Endodermal cell (in vitro differentiated cells): ENCODE measurements at regions not wholly inside any gene's neighbourhood (a gene's known extent, or its start where the extent isn't known, plus 50 kb on each side); places are given as distances from the start of the nearest gene placed in this dataset.

Experiments used
- DNase-seq: peaks from one replicate; pipeline ENCODE4 v3.0.0-alpha.2; 2017
- H3K27ac ChIP-seq: 2 replicates; pipeline ENCODE4 v1.5.1; 2013; ENCODE audit warnings: mild to moderate bottlenecking, low read depth, low read length, moderate library complexity
- H3K27me3 ChIP-seq: 2 replicates; pipeline ENCODE4 v1.6.1; 2013; ENCODE audit warnings: mild to moderate bottlenecking, low read length, moderate library complexity; ENCODE audit not compliant: insufficient read depth, control insufficient read depth, poor library complexity, severe bottlenecking
- H3K36me3 ChIP-seq: 2 replicates; pipeline ENCODE4 v1.7.0; 2013; ENCODE audit warnings: mild to moderate bottlenecking, low read length, moderate library complexity; ENCODE audit not compliant: control insufficient read depth, insufficient read depth
- H3K4me1 ChIP-seq: one replicate; pipeline ENCODE4 v1.7.0; 2013; ENCODE audit warnings: low read length; ENCODE audit not compliant: control insufficient read depth, insufficient read depth
- H3K4me3 ChIP-seq: 2 replicates; pipeline ENCODE4 v1.5.1; 2013; ENCODE audit warnings: mild to moderate bottlenecking, low read length, moderate library complexity
- H3K9ac ChIP-seq: 2 replicates; pipeline ENCODE4 v1.6.1; 2013; ENCODE audit warnings: mild to moderate bottlenecking, low read length, moderate library complexity; ENCODE audit not compliant: poor library complexity, severe bottlenecking; ENCODE audit errors: extremely low read depth
- H3K9me3 ChIP-seq: 2 replicates; pipeline ENCODE4 v1.6.1; 2013; ENCODE audit warnings: mild to moderate bottlenecking, low read length, moderate library complexity; ENCODE audit not compliant: control insufficient read depth
- H3K27ac Mint-ChIP-seq: 2 replicates; pipeline ENCODE4 v1.8.0; 2020; ENCODE audit warnings: mixed read lengths
- H3K27me3 Mint-ChIP-seq: 2 replicates; pipeline ENCODE4 v1.8.0; 2021; ENCODE audit warnings: mild to moderate bottlenecking, mixed read lengths; ENCODE audit not compliant: insufficient read depth
- H3K36me3 Mint-ChIP-seq: 2 replicates; pipeline ENCODE4 v1.8.0; 2020; ENCODE audit warnings: low read depth, mixed read lengths
- H3K4me1 Mint-ChIP-seq: 2 replicates; pipeline ENCODE4 v1.8.0; 2020; ENCODE audit warnings: mixed read lengths
- H3K4me3 Mint-ChIP-seq: 2 replicates; pipeline ENCODE4 v1.8.0; 2020; ENCODE audit warnings: mild to moderate bottlenecking, moderate library complexity, mixed read lengths
- H3K9me3 Mint-ChIP-seq: 2 replicates; pipeline ENCODE4 v1.8.0; 2020; ENCODE audit warnings: mild to moderate bottlenecking, mixed read lengths
- WGBS, 2 experiments: methylation state at CpG; one replicate each; pipeline versions ENCODE4 v1.1.5 to v1.1.7; 2013; ENCODE audit warnings: missing lambda C conversion rate in 2 of 2, mixed read lengths in 1 of 2; ENCODE audit not compliant: insufficient coverage in 1 of 2, insufficient read length in 1 of 2; 5-methylcytosine and 5-hydroxymethylcytosine counted together
- TF ChIP-seq, protein P1 (sequence below): fragments of 200-600 bp; sonication (generic); conservative IDR thresholded peaks from 2 replicates; pipeline ENCODE4 v1.5.0; 2021; ENCODE audit warnings: antibody characterized with exemption, mild to moderate bottlenecking

DNA sequence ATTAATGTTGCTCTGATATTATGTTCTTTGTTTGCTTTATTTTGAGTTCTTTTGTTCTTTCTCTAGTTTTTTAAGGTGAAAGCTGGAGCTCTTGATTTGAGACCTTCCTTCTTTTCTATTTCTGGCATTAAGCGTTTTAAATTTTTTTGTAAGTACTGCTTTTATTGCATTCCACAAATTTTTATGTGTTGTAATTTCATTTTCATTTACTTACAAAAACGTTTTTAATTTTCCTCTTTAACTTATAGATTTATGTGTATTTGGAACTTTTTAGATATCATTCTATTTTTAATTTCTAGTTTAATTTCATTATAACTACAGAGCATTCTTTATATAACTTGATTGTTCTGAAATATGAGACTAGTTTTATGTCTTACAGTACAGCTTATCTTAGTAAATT lies 395.6 kb downstream of the ETV1 start:
- TF ChIP-seq, protein P1, sequence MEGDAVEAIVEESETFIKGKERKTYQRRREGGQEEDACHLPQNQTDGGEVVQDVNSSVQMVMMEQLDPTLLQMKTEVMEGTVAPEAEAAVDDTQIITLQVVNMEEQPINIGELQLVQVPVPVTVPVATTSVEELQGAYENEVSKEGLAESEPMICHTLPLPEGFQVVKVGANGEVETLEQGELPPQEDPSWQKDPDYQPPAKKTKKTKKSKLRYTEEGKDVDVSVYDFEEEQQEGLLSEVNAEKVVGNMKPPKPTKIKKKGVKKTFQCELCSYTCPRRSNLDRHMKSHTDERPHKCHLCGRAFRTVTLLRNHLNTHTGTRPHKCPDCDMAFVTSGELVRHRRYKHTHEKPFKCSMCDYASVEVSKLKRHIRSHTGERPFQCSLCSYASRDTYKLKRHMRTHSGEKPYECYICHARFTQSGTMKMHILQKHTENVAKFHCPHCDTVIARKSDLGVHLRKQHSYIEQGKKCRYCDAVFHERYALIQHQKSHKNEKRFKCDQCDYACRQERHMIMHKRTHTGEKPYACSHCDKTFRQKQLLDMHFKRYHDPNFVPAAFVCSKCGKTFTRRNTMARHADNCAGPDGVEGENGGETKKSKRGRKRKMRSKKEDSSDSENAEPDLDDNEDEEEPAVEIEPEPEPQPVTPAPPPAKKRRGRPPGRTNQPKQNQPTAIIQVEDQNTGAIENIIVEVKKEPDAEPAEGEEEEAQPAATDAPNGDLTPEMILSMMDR, result no peak
- Histone ChIP-seq H3K27me3 (no peaks in the 10 kb centered on the region), H3K9me3 (no peaks in the 10 kb centered on the region), H3K4me3 (no peak overlapping the region), H3K27ac (no peak overlapping the region), H3K4me1 (no peaks in the 10 kb centered on the region), H3K9ac (no peak overlapping the region), H3K36me3 (no peaks in the 10 kb centered on the region)
- Mint-ChIP-seq H3K9me3 (peaks cover 31% of the 10 kb centered on the region), H3K4me1 (no peaks in the 10 kb centered on the region), H3K27ac (no peak overlapping the region), H3K27me3 (no peaks in the 10 kb centered on the region), H3K36me3 (peaks cover 14% of the 10 kb centered on the region), H3K4me3 (no peak overlapping the region)
- DNase-seq, result no peak
- no CpG with 5 or more reads among the region's 2 CpGs for WGBS, 2 experiments

DNA sequence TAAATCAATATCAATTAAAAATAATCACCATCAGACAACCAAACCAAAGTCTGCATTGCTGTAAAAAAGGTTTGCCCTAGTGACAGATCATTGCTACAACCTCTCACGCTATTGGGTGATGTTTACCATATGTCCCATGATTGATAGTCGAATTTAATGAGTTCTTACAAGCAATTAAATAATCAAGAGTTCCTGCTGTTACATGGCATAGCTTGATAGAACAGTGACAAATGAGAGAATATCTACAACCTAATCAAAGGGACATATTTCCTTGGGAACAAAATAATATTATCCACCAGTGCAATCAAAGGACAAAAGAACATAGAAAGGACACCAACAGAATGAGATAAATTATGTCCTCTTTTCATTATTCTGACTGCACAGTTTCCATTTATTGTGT lies 387.4 kb downstream of the ETV1 start:
- H3K27ac ChIP-seq, result no peak overlapping the region
- H3K9me3 Mint-ChIP-seq, result peaks cover 9% of the 10 kb centered on the region
- H3K9ac ChIP-seq, result no peak overlapping the region
- H3K27me3 Mint-ChIP-seq, result no peaks in the 10 kb centered on the region
- no peaks in the 10 kb centered on the region for H3K4me1 Mint-ChIP-seq
- H3K27ac Mint-ChIP-seq, result no peak overlapping the region
- H3K9me3 ChIP-seq, result peaks cover 1% of the 10 kb centered on the region
- no peak for DNase-seq
- H3K4me3 ChIP-seq, result no peak overlapping the region
- no peaks in the 10 kb centered on the region for H3K27me3 ChIP-seq
- no peak overlapping the region for H3K4me3 Mint-ChIP-seq
- peaks cover 10% of the 10 kb centered on the region for H3K36me3 Mint-ChIP-seq
- no peaks in the 10 kb centered on the region for H3K36me3 ChIP-seq
- H3K4me1 ChIP-seq, result no peaks in the 10 kb centered on the region
- TF ChIP-seq, protein P1, result no peak
- 92% methylated on average over 2 of the region's 2 CpGs for WGBS, 2 experiments

DNA sequence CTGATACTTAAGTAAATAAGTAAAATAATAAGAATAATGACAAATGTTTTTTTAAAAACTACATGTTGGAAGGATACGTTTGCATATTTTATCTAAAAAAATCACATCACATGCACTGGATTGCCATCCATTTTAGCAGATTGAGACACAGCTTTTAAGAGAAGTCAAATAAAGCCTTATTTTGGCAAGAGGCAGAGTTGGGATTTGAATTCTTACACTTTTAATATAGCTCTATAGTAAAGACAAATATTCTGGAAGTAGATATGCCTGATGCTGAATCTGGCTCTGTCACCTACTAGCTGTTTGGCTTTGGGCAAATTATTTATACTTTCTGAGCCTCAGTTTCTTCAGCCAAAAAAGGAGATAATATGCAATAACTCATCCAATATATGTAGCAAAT lies 386.4 kb downstream of the ETV1 start:
- 80% methylated on average over 1 of the region's 1 CpG; no CpG with 5 or more reads in 1 of the 2 experiments for WGBS, 2 experiments
- Histone ChIP-seq H3K27ac (no peak overlapping the region), H3K9me3 (peaks cover 8% of the 10 kb centered on the region), H3K4me3 (no peak overlapping the region), H3K9ac (no peak overlapping the region), H3K36me3 (no peaks in the 10 kb centered on the region), H3K4me1 (no peaks in the 10 kb centered on the region), H3K27me3 (no peaks in the 10 kb centered on the region)
- Mint-ChIP-seq H3K36me3 (peaks cover 20% of the 10 kb centered on the region), H3K27me3 (no peaks in the 10 kb centered on the region), H3K27ac (no peak overlapping the region), H3K9me3 (peaks cover 18% of the 10 kb centered on the region), H3K4me1 (no peaks in the 10 kb centered on the region), H3K4me3 (no peak overlapping the region)
- TF ChIP-seq, protein P1, result no peak
- no peak for DNase-seq
